Hematopoietic multipotent progenitor cell treated with erythropoietin and hydrocortisone succinate and interleukin-3 and kit ligand, for 17 days (in vitro differentiated cells): ENCODE measurements at regions not wholly inside any gene's neighbourhood (a gene's known extent, or its start where the extent isn't known, plus 50 kb on each side); places are given as distances from the start of the nearest gene placed in this dataset.
"Not testable (repeated sequence)": the region's sequence is repeated elsewhere in the genome, so short reads cannot be mapped to it uniquely, and the experiment has no call there.

Experiments
- DNase-seq: peaks from one replicate; pipeline ENCODE4 v3.0.0-alpha.2; 2015; ENCODE audit warnings: low spot score

DNA sequence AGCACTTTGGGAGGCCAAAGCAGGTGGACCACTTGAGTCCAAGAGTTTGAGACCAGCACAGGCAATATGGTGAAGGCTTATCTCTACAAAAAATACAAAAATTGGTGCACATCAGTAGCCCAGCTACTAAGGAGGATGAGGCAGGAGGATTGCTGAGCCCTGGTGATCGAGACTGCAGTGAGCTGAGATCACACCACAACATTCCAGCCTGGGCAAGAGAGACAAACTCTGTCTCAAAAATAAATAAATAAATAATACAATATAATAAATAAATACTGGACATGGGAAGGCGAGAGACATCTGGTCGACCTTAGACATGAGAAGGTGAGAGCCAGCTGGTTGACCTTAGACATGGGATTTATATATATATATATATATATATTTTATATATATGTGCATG lies 119.8 kb upstream of the SLC38A4 start:
- no peak for DNase-seq

DNA sequence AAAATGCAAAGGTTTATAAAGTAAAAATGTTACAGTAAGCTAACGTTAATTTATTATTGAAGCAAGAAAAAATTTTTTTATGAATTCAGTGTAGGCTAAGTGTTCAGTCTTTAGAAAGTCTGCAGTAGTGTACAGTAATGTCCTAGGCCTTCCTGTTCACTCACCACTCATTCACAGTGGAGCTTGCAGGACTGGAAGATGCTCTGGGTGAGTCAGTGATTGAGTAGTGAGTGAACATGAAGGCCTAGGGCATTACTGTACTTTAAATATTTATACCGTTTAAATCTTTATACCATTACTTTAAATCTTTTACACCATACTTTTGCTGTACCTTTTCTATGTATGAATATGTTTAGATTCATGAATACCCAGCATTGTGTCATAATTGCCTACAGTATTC lies 120.3 kb upstream of the SLC38A4 start:
- no peak for DNase-seq

DNA sequence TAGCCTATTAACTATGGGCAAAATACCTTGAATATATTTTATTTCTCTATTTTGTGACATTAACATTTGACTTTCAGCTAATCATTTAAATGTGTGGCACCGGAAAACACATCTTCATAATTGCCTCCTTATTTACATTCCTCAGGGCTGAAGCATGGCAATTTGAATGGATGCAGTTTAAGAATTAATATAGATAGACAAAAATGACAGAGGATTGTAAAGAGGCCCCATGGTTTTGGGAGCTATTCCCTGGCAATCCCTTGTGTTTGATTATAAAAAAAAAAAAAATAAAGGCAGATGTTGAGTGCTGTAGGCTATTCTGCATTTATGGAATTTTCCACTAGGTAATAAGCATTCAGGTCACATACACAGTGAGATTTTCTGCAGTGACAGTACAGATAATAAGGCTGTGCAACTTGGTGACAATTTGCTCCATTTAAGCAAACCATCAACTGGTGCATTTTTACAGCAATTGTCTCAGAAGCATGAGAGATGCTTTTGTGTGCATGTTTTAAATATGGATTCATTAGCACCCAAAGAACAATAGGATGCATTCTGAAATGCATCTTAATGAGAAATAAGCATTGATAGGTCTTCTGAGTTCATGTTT lies 123.2 kb upstream of the SLC38A4 start:
- no peak for DNase-seq

DNA sequence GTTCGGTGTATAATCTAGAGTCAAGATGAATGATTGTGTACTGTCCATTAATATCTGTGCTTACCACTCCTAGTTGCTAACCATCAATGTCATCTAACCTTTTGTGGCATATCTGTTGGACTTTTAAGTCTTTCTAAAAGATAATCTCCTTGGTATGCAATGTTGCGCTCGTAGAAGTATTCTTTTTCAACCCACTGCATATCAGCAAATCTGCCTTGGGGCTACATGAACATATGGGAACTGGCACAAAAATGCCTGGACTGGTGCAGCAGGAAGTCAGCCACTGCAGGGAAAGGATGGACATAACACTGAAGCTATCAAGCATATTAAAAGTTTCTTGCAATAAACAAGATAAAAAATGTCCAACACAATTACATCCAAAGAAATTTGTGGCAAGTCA lies 124.3 kb upstream of the SLC38A4 start:
- no peak for DNase-seq

DNA sequence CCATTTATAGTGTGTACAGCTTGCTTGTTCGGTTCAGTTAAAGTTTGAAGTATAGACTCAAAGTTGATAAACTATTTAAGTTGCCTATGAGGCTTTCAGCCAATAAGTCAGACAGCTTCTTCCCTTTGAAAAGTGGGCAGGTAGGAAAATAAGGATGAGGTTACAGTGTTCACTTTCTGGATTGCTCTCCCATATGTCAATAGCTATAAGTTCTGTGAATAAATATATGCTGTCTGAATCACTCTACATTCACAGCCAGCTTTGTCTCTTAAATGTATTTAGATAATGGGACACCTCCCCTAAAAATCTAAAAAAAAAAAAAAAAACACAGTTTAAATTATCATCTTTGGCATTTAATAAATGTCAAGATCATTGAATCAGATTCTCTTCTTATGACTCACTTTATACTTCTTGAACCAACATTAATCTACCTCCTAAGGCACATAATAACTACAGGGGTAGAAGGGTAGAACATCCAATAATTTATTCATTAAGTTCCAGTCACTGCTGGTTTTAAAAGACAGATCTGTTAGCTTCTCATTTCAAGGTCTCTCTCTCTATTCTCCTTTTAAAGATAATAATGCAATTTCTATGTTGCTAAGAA lies 126.4 kb upstream of the PCED1B start:
- no peak for DNase-seq

DNA sequence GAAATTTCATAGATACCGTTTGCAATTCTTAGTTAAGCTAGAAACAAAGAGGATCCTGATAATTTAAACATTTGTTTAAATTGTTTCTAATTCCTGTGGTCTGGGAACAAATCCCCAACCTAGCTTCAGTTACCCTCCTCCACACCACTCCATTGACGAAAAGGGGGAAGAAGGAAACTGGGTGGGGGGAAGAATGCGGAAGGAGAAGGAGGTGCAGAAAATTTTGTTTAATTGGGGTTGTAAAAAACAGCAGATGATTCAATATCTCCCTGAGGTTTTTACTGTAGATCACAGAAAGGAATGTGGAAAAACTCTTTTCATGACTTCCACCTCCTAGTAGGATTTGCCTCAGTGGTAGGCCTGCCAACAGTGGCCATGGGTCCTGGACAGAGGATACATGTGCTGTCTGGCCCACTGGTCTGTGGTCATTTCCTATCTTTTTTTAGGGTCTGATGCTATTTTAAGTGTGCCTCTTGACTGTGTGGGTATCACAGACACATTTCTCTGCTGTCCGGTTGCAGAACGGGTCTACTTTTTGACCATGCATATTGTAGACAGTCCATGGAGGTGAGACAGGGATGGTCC lies 122.9 kb upstream of the PCED1B start:
- no peak for DNase-seq

DNA sequence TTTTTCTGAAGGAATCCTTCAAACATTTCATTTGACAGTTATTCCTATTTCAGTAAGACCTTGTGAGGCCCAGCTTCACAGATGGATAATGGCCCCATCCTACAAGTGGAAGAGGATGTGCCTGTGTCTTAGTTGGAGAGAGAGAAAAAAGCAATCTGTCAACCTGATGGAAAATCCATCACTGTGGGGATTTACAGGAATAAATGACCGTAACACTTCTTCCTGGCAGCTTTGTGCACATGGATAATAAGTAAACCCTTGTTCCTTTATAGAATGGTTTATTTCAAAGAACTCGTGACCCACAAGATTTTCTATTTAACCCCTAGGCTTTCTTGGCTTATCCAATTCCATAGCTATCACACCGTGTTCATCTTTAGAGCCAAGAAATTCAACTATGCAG lies 121.4 kb upstream of the PCED1B start:
- no peak for DNase-seq

DNA sequence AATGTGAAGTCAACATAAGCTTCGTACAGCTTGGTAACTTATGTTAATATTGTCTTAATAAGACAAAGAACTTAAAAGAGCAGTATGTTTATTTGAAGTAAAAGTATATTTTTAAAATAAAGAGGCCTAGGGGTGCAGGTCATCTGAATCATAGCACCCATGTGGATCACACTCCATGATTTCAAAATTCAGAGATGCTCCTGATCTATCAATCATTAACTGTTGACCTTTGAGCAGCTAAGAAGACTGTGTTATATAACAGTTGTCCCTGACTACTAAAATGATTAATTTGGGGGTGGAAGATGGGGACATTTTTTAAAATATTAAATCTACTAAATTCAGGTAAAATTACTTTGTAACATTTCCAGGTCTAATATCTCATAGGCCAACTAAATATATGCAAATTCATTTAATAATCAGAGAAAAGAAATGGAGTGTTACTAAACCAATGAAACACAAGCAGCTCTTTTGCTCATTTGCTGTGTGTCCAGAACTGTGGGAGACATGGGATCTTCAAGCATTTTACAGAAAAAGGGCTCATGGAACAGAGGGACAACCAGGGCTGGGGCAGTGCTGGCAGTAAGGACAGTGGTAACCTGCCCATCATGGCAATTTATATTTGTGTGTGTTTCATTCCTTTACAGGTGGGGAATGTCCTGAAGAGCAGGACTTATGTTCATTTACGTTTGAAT lies 120.7 kb upstream of the PCED1B start:
- DNase-seq: no peak

DNA sequence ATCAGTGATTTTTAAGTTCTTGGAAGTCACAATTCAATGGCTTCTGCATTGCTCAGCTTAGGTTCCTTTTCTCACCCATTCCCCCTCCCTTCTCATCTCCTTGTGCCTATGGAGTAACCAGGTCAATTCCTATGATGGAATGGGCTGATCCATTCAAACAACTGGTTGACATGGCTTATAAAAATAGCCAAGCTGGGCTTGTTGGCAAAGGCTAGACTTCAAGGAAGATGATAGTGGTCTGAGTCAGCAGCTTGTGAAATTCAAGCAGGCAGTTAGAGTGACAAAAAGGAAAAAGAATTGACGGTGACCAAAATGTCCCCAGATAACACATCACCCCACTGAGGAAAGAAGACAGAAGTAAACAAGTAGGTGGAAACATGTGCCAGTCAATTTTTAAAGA lies 119.9 kb upstream of the PCED1B start:
- no peak for DNase-seq

DNA sequence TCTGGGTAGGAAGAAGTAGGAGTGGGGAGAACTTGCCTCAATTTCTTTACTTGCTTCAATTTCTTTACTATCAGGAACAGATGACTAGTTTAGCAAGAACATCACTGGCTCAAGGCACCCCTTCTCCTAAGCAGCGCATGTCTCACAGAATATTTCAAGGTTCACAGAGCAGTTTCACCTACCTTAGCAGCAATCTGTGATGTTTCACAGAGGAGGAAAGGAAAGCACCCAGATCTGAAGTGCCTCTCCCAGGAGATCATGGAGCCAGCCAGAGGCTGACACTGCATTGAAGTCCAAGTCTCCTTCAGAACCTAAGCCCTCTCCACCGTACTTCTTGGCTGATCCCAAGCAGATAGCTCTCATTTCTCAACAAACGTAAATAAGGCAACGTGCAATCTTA lies 118.7 kb upstream of the PCED1B start:
- DNase-seq: no peak

DNA sequence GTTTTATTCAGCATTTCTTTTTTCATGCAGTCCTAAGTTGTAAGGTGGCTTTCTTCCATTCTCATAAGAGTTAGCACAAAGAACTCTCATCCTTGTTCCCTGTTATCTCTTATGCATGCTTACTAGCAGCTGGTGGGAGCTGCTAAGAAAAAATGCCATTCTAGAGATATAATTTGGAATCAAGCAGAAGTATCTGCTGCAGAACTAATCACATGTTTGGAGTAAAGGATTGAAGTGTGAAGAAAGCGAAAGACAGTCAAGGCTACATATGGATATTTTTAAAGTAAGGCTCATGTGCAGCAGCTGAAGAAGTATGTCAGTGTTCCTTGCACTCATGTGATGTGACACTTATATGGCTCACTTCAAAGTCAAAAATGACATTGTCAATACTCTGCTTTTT lies 116.2 kb upstream of the PCED1B start:
- DNase-seq: no peak

DNA sequence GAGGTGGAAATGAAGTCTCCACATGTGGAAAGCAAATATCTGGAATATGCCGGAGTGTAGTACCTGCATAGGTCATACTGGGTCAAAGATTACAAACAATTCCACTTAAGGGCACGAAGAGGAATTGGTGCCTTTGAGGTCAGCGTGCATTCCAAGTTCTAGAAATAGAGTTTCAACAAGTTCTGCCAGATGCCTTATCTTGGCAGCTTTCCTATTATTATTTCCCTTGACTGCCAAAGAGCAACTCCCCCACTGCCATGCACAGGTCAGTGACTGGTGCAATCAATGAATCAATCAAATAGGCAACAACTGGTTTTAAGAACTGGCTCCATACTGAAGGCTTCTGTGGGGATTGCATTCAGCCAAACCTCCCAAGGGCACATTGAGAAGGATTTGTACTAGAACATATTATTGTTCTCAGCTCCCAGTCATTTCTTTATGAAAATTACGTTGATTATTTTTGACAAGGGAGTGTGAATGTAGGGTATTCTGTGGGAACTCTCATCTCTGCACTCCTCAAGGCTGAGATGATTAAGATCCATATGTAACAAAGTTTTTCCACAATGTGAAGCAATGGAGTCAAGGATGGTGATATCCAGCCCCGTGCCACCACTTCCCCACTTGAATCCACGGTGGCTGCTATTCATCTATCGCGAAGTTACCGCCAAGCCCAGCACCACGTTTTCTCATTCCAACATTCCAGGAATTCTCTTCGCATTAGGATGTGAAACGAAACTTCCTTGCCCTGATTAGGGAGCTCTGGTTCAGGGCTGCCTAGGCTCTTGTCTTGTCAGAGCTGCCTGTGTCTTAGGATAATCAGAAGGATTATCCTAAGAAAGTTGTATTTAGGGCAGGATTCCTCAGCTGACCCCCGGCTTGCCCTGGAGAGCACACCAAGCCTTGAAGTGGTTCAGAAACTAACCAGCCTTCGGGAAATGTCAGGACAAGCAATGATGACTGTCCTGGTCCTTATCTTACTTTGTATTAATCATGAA lies 115.1 kb upstream of the PCED1B start:
- no peak for DNase-seq

DNA sequence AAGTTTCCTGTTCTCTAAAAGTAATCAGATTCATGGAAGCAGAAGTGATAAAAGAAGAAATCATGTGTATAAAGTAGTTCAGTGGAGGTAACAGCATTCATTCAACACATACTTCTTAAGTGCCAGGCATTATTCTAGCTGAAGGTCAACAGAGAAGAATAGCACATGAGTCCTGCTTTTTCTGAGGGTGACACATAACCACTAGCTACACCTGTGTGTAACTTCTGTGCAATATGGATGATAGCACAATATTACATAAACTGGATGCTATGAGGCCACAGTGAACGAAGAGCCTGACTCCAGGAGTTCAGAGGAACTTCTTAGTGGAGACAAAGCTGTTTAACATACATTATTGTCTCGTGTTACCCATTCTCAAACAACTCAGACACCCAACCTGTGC lies 114.3 kb upstream of the PCED1B start:
- DNase-seq: no peak

DNA sequence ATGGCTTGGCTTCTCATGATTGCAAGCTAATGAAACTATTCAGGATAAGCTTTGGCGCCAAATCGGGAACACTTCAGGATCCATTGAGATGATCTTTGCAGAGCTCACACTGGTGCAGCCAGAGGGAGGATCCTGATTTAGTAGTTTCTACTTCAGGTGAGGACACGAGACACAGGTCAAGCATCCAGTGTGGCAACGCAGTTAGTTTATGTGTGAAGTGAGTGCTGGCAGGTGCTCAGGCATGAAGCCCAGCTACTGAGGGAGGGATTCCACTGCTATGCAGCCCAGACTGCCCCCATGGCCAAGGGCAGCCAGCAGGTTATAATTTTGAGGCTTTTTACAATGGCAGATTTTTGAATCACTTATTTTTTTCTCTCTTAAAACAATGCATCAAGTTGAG lies 113.5 kb upstream of the PCED1B start:
- no peak for DNase-seq

DNA sequence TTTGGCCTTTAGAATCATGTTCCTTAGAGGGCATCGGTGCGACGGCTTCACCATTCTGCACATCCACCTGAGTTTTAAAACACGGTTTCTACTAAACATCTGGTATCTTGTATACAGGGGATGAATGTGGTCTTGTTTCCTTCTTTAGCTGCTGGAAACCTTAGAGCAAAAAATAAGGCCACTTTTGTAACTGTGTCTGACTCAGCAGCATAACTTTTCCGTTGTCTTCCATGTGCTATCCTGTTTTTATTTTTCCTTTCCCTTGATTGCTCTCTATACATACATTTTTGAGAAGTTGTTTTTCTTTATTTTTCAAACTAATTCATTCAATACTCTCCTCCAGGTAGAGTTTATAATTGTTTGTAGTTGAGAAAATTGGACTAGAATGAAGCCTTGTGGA lies 108.8 kb upstream of the PCED1B start:
- DNase-seq: no peak

DNA sequence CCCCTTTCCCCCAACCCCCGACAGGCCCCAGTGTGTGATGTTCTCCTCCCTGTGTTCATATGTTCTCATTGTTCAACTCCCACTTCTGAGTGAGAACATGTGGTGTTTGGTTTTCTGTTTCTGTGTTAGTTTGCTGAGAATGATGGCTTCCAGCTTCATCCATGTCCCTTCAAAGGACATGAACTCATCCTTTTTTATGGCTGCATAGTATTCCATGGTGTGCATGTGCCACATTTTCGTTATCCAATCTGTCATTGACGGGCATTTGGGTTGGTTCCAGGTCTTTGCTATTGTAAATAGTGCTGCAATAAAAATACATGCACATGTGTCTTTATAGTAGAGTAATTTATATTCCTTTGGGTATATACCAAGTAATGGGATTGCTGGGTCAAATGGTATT lies 105.5 kb upstream of the PCED1B start:
- not testable (repeated sequence) for DNase-seq

DNA sequence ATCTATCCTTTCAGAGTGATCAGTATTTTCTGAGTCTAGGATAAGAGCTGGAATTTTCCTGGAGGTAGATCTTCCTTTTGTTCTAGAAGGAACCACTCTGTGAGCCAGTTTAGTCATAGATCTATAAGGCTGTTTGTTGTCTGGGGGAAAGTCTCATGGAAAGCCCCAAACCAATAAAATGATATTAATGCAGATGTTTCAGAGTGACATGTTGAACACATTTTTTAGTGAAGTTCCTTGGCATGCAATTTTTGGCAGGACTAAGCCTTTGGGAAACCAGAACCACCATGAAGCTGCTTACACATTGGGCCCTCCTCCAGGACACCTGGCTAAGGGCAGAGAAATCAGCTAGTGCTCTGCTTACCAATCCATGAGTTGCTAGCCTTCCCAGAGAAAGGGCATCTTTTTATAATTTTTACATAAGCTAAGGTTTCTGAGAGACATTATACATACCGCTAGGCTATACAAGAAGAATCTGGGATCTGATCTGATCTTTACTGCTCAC lies 101.5 kb upstream of the PCED1B start:
- DNase-seq: no peak

DNA sequence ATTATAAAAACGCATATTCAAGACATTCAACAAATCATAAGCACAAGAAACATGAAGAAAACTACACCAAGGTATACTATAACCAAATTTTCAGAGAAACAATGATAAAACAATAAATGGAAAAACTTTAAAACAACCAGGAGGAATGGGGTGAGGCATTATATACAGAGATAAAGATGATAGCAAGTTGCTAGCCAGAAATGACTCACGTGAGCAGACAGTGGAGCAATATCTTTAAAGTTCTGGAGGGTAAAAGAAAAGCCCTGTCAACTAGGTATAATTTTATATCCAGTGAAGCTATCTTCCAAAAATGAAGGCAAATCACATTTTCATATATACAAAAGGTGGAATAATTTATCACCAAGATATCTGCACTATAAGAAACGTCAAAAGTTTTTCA lies 97.8 kb upstream of the PCED1B start:
- no peak for DNase-seq

DNA sequence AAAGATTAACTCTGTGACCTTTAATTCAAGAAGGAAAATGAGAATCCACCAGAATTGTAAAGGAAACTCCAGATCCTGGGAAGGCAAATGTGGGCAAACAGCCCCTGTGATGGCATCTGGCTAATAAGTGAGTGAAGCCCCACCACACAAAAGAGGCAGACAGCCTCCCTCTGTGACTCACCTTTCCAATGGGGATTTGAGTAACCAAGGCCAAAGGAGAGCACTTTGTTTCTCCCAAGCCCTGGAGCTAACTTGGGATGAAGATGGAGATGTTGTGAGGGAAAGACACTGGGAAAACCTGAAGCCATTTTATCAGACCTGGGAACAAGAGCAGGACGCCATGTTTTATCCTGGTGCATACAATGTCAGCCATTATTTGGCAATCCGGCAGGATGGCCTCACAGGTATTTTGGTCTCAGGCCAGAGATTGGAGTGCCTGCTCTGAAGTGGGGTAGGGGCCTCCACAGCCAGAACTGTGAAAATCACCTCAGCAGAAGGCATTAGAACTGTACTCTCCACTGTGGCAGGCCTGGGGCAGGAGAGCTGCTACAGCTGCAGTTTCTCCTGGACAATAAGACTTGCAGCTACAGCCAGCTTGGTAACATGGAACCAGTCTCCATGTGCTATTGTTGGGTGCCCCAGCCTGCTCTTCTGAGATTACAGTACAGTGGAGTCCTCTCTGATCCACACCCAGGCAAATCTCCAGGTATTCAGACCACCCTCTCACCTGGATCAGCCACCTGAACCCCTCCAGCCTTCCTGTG lies 96.6 kb upstream of the PCED1B start:
- no peak for DNase-seq

DNA sequence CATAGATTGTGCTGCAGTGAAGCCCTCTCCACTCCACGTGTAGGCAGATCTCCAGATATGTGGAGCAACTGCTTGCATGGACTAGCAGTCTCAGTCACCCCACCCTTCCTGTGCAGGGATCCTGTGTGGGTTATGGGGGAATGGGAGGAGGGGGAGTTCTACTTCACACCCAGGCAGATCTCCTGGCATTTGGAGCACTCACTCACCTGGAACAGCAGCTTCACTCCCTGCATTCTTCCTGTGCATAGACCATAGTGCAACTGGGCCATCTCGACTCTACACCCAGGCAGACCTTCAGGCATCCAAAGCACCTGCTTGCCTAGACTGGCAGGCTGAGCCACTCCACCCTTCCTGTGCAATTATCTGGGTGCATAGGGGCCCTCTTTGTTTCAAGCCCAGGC lies 96.0 kb upstream of the PCED1B start:
- DNase-seq: no peak
